NCI-H345 treated with DMSO at 0.1 percent for 48 hours (cell line): ENCODE measurements at regions not wholly inside any gene's neighbourhood (a gene's known extent, or its start where the extent isn't known, plus 50 kb on each side); places are given as distances from the start of the nearest gene placed in this dataset.

Experiments
- DNase-seq: peaks from one replicate; lab custom pipeline; 2025; ENCODE audit not compliant: unreplicated experiment; lab: John Stamatoyannopoulos, UW

DNA sequence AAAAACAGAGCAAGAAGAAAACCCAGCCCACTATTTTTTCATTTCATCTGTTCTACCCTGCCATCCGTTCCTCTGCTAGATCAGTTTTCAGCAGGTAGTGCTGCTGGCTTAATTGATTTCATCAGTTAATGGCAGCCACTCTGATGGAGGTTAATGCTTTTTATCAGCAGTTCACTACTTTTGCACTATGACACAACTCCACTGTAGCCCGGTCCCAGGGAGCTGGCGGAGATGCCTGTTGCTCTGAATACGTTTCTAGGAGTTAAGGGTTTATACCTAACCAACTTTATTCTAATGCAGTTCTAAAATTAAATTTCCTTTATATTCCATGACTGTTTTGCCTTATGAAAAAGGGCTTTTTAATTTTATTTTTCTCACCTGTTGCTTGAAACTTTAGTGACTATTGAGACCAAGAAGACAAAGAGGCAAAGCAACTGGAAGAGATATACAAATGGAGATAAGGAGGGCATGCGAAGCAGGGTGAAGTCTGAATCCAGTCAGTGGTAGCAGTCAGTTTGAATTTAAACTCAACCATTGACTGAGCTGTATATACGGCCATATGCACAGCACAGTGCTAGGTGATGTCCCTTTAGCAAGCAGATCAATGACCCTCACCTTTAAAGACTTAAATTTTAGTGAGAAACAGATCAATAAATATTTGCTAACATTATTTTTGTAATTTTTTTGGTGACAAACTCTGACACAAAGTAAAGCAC, 477.9 kb downstream of the LMO4 start:
- DNase-seq, result no peak

DNA sequence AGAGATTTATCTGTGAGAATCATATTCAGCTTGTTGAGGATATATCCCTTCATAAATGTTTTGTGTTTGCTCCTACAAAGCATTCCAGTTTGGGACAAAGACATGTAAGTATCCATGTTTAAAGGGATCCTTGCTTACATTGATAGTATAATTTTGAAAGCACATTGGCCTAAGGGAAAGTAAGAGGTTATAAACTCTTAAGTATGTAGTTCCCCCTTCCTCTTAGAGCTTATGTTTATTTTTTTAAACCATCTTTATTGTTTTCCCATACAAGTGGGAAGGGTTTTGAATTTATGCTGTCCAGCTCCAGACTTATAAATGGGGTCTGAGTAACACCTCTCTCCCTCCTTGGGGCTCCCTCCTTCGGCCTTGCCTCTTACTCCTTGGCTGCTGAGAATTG, 481.5 kb downstream of the LMO4 start:
- DNase-seq, result no peak

DNA sequence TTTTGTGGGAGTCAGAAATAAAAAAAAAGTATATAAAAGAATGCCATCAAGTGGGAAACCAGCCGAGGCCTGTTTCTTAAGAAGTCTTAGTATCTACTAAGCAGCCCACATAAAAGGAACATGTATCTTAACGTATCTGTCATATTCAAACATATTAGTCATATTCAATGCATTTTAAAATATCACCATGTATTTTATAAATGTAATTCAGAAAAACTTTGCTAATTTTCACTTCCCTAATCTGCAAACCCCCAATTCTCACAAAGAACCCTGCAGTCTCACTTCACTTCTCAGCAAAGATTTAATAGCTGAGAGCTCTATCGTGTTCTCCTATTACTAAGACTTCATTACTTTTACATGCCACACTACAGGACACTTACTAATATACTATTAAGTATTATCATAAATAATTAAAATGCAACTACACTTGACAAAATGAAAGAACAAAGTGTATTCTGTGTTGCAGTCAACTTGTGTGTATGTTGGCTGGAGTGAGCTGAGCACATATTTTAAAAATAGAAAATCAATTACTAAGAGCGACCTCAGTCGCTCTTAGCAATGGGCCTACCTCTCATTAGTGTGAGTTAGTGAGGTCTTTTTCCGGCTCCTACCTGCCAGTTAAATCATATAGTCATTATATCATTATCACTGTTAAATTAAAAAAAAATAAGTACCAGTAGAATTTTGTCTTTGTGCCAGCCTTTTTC, 484.3 kb downstream of the LMO4 start:
- DNase-seq, result no peak

DNA sequence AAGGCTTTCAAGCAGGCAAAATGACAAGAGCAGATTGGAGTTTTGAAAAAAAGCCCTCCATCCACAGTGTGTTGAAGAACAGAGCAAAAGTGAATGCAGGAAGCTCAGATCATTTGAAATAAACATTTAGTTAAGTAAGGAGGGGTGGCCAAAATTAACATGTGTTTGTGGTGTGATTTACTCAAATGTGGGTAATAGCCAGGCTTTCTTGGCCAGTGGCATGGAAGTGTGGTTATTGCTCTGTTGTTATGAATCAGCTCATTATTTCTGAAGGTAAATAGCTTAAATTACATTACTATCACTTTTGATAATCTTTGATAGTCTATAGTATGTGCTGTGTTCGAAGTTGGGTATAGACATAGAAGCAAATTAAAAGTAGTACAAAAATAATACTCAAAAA, 485.9 kb downstream of the LMO4 start:
- DNase-seq, result no peak

DNA sequence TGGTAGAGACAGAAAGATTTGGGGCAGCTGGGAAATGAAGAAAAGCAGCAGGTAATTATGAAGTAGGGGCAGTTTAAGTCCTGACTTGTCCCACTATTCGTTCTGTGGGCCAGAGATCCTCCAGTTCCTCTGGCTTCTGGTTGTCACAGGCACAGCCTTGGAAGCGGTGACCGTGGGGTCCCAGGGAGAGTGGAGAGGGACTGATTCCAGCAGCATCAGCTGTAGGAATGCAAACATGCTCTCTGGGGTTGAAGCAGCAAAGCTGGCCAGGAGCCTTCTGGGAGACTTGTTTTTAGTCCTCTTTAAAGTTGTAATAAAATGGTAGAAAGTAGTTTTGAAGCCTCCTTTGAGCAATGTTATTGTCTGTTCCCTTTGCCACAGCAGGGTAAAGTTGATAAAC, 488.0 kb downstream of the LMO4 start:
- DNase-seq, result no peak

DNA sequence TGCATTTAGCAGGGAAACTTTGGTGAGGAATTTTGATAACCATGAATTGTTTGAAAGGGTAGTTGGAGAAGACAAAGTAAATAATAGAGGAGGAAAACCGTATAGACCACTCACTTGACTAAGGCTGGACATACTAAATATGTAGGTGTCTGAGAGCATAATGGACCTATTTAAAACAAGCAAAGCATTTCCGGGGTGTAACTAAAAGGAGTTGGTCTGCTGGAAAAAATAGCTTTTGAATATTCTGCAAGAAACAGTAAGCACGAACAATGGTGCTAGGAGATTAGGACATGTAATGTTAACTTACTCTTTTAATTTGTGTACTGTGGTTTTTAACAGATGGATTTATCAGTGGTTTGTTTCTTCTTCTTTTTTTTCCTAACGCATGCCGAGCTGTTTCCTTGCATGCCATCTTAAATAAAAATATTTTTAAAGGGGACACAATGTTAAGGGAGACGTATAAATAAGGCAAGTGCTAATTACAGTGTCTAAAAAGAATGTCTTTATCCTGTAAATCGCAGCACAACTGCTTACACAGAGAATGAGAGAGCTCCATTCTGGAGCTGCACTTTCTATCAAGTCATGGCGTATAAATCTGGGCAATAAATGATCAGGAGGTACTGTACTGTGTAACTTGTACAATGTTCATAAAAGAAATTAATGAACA, 492.1 kb downstream of the LMO4 start:
- no peak for DNase-seq

DNA sequence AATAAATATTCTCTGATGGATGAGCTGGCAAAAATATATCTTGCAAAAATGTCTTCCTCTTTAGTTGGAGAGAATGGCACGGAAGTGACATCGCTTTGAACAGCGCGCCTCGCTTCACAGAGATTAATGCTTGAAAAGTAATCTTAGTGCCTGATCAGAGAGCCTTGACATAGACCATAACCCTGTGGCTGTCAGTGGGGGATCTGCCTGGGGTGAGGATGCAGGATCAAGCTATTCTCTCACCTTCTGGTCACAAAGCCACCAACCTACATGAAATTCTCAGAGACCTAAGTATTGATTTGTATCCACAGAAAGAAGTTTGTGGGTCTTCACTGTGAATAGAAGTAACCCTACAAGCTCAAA, 492.6 kb downstream of the LMO4 start:
- DNase-seq, result no peak

DNA sequence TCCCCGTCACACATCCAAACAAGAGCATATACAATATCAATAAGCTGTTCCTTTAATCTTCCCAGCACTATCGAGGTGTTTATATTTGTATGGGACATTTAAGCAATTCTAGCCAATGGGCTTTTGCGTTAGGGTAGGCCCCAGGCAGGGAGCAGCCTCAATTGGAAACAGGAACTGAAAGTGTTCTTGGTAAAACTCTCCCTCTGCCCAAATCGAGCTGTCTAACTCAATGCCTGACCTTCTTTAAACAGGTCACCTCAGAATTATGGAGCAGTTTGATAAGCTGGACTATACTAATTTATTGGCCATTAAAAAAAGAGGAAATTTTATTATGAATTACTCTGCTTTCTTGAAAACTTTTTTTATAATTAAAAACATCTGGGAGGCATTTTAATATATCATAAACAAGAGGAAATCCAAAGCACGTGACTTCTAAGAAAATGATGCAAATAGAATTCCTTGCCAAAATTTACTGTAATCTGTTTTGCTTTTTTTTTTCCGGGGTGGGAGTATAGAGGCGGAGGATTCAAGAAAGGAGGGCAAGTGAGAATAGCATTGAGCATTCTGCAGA, 498.1 kb downstream of the LMO4 start:
- no peak for DNase-seq

DNA sequence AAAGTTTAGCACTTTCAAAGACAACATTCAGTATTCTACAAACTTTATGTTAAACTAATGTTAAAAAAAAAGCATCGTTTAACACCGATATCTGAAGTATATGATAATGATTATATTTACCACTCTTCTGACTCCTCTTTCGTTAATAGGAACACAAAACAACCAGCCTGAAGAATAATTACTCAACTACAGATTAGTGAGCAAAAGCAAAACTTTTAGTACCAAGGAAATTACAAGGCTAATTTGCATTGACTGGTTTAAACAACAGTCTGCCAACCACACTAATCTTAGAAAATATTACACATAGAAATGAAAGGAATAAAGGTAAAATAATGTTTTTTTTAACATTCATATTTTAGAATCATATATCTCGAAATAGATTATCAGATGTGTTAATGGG, 500.7 kb downstream of the LMO4 start:
- DNase-seq, result no peak

DNA sequence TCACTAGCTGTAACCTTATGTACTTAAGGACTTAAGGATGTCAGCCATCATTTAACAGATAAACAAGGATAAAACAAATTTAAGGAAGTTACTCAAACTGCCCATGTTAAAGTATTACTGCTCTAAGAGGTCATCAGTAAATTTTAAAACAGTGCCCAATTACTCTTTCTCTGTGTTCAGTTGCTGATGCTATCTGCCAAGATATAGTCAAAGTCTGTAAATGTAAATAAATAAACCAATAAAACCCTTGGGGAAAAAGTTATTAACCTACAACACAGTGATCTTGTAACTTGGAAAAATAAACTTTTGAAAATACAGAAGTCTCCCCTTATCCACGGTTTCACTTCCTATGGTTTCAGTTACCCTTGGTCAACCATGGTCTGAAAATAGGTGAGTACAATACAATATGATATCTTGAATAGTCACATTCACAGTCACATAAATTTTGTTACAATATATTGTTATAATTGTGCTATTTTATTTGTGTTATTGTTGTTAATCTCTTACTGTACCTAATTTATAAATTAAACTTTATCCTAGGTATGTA, 501.8 kb downstream of the LMO4 start:
- no peak for DNase-seq

DNA sequence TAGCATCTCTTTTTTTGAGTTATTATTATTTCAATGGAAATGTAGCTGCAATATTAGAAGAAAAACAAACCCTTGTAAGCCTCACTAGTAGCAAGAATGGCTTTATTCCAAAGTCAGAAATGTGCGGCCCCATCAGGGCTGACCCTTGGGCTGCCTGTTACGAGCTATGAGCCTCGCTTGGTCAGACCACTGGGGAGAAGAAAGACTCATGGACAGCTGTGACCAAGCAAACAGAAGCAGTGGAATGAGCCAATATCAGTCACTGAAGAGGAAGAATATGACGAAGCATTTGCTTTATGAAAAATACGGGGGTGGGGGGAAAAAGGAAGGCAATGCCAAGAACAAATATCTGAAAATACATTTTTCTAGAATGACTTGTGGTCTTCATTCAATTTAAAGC, 504.5 kb downstream of the LMO4 start:
- DNase-seq, result no peak

DNA sequence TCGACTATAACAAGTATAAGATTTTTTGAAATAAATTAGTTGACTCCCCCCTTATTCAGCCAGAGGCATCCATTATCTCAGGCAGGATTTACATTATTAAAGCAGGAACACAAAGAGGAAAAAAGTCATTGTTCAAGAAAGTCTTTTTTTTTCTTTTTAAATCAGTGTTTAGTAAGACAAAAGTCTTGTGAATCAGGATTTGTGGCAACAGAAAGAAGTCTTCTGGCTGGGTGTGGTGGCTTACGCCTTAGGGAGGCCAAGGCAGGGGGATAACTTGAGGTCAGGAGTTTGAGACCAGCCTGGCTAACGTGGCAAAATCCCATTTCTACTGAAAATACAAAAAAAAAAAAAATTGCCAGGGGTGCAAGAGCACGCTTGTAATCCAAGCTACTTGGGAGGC, 505.5 kb downstream of the LMO4 start:
- no peak for DNase-seq

DNA sequence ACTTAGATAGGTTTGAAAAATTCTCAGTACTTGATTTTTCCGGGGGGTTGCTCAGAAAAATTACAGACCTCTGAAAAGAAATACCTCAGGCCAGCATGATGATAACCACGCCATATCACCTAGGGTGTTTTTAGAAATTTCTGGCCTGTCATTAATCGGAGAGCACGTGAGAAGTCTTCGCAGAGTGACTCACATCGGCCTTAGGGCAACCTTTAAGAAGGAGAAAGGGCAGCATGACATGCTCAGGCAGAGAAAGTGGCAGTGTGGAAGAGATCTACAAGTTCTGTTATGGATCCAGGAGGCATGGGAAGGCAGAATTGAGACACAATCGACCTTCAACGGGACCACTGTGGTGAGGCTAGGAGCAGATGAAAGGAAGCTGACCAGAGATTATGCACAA, 506.3 kb downstream of the LMO4 start:
- DNase-seq, result no peak

DNA sequence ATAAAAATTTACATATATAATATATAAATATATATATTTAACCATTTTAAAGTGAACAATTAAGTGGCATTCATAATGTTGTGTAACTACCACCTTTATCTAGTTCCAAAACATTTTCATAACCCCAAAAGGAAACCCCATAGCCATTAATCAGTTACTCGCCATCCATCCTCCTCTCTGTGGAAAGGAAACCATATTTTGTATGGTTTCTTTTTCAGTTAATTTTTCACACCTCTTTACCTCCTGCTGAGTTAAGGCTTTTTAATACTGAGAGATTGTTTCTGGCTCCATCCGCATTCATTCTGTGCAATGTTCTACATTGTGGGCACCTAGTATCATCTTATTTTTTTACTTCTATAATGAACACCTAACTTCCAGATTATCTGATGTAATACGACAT, 512.1 kb downstream of the LMO4 start:
- DNase-seq, result no peak

DNA sequence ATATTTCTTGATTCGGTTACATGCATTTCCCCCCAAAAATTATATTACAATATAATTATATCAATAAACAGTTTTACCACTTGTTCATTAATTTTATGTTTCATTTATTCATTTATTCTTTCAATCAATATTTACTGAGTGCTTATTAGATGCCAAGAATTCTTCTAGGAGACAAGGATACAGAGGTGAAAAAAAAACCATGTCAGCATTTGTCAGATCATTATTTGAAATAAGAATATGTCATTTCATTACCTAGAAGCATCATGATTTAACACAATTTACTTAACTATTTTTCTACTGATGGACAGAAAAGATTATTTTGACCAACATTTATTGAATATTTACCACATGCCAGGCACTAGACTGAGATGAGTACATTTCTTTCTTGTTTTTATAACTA, 512.7 kb downstream of the LMO4 start:
- no peak for DNase-seq

DNA sequence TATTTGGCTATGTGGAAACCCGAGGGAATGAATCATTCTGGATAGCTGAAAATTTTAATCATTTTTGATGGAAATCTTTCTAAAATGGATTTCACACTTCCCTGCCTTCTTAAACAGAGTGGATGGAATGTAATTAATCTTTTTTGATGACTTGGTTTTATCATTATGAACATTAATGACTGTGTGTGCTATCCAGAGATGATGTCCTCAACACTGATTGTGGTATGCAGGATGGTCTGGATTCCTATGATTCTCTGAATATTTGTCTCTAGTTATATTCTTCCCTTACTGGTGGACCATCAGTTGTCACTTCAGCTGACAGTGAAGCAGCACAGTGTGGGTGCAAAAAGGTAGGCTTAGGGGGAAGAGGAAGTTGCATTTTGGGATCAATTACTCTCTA, 513.5 kb downstream of the LMO4 start:
- no peak for DNase-seq

DNA sequence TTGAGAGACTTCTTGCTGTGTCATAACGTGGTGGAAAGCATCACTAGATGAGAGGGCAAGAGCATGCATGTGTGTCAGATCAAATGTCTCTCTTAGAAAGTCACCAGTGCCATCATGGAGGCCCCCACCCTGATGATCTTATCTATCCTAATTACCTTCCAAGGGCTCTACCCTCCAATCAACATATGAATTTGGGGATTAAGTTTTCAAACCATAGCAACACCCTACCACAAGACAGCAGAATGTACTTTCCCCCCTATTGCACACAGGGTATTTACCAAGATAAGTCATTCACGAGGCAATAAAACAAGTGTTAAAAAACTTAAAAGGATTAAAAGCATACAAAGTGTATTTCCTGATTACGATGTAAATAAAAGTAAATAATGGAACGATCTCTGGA, 515.6 kb downstream of the LMO4 start:
- DNase-seq, result no peak

DNA sequence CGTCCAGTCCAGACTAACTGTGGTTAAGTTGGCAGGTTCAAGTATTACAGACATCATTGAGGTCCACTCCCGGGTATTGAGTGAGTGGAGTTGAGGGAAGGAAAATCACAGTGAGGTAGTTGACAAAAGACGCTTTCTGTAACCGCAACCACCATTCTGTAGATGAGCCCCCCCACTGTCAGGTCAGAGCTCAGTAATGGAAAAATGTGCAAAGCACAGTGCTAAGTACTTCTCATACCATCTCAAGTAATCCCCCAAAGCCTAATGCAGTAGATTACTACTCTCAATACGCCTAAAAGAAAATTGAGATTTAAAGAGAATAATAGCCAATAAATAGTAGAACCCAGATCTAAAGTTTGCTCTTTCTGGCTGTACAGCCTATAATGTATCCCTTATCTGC, 522.8 kb downstream of the LMO4 start:
- no peak for DNase-seq

DNA sequence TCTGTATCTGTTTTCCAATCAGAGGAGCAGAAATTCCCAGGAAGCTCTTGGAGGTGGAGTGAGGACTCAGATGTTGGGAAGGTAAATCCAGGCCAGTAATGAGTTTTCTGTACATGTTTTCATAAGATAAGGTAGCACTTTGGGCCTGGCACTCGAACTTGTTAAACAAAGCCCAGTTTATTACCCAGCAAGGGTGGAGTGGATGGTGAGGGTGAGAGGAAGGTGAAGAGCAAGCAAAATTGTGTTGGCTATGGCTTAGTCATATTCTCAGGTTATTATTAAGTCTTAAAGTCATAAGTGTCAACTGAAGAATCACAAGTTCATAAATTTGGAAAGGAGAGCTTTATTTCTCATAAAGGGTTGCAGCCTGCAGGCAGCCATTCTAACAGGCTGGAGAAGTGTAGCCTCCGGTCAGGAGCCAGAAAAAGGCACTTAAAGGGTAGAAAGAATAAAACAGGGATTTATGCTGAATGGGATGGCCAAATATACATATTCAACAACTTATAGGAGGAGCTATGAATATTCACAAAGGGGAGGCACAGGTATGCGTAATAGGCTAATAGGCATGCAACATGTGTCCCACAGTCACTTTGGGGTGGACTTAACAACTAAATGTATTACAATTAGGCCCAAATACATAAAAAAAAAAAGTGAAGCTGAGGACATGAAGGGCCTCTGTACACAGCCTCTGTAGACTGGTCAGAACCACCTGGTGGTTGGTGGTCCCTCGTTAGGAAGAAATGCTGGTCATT, 523.9 kb downstream of the LMO4 start:
- no peak for DNase-seq

DNA sequence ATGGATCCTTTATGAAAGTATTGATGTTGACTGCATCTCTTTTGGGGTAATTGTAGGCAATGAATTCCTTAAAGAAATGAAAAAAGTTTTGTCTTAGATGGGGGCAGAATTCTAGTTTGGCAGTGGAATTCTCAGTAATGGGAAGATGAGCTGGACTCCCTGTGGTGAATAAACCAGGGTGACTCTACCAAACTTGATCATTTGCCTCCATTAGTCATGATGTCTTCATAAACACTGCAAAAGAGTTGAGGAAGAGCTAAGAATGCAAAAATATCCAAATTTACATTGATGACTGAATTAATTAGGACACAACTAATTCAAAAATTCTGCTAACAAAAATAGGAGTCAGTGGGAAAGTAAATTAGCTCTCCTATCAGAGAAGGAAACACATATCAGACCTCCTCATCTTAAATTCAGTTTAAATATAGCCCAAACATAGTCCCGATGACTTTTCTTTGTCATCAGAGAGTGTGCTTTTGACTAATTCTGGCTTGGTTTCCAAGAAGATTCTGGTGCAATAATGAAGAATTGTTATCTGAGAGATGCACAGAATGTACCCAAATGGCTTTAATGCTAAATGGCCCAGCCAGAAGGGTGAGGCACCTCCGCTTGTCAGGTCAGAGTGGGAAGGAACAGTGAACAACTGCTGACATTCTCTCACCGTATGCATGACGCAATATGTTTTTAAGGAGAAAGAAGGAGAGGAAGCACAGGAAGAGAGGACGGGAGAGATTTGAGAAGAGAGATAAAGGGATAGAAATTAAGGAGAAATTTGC, 525.1 kb downstream of the LMO4 start:
- DNase-seq, result no peak
